ENCODE measurements at regions not wholly inside any gene's neighbourhood (a gene's known extent, or its start where the extent isn't known, plus 50 kb on each side); places are given as distances from the start of the nearest gene placed in this dataset.

DNA sequence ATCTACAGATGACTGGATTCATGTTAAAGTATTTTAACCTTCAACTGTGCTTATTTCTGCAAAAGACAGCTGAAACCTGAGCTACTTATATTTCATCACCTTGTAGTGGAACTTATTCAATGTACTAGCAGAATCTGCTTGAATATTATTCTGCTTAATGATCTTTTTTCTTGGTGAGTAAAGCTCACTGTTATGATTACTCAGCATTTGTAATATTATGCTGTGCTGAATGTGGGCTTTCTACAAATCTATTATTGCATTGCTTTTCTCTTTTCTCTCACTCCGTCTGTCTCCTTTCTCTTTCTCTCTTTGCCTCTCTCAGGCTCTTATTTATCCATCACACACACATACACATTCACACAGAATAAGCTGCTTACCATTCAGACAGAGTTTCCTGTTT is 98.7 kb upstream of the TMEM196 start:
- DNase-seq (ENCODE audit: low read depth), result no peak
- no peak overlapping the region for H3K4me3 ChIP-seq (ENCODE audit: low read depth, low read length)
- TF ChIP-seq, protein P1, sequence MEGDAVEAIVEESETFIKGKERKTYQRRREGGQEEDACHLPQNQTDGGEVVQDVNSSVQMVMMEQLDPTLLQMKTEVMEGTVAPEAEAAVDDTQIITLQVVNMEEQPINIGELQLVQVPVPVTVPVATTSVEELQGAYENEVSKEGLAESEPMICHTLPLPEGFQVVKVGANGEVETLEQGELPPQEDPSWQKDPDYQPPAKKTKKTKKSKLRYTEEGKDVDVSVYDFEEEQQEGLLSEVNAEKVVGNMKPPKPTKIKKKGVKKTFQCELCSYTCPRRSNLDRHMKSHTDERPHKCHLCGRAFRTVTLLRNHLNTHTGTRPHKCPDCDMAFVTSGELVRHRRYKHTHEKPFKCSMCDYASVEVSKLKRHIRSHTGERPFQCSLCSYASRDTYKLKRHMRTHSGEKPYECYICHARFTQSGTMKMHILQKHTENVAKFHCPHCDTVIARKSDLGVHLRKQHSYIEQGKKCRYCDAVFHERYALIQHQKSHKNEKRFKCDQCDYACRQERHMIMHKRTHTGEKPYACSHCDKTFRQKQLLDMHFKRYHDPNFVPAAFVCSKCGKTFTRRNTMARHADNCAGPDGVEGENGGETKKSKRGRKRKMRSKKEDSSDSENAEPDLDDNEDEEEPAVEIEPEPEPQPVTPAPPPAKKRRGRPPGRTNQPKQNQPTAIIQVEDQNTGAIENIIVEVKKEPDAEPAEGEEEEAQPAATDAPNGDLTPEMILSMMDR (IDR thresholded peaks at IDR 0.05; ENCODE audit: insufficient read depth, low read length), result no peak

DNA sequence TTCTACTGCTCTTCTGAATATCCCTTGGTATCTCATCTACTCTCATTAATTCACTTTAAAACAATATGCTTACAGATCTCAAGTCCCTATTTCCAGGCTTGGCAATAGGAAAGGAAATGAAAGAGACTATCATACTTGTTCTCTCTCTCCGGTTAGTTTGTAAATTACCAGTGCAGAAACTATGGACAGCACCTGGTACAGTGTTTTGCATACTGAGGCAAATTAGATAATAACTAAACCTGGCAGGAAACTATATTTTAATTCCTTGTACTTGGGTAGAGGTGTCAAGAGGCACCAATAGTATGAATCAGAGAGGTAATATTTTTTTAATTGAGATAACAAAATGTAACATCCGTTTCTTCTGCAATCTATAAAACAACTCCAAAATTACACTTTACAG is 97.7 kb upstream of the TMEM196 start:
- TF ChIP-seq, protein P1 (IDR thresholded peaks at IDR 0.05; ENCODE audit: insufficient read depth, low read length), result no peak

DNA sequence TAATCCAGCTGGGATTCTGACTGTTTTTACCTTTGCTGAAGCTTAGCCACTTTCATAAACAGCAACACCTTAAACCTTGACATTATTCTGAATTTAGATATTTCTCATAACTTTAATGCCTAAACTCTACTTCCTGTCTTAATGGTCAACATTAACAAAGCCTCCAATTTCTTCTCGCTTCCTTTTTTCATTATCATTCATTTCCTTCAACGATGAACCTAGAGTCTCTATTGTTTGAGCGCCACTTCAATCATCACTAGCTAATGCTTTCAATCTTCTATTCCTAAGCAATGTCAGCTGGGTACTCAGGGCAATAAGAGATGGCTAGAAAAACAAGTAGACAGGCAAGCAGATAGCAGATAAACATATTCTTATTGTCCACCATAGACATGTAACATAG is 96.6 kb upstream of the TMEM196 start:
- DNase-seq (ENCODE audit: low read depth), result no peak

More for the DNA sequence above, 97.7 kb upstream of the TMEM196 start:
- DNase-seq (ENCODE audit: low read depth), result no peak
- H3K4me3 ChIP-seq (ENCODE audit: low read depth, low read length), result no peak overlapping the region

DNA sequence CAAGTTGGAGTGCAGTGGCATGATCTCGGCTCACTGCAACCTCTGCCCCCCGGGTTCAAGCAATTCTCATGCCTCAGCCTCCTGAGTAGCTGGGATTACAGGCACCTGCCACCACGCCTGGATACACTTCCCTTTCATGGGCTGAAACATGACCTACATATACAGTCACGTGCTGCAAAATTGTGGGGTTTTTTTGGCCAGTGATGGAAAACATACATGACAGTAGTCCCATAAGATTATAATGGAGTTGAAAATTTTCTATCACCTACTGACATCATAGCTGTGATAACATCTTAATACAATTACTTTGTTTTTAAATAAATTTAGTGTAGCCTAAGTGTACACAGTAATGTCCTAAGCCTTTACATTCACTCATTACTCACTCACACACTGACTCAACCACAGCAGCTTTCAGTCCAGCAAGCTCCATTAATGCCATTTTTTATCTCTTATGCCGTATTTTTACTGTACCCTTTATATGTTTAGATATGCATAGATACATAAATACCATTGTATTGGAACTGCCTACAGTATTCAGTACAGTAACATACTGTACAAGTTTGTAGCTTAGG is 79.9 kb upstream of the TMEM196 start:
- no peak for DNase-seq (ENCODE audit: low read depth)
- TF ChIP-seq, protein P1 (IDR thresholded peaks at IDR 0.05; ENCODE audit: insufficient read depth, low read length), result no peak
- H3K4me3 ChIP-seq (ENCODE audit: low read depth, low read length), result no peak overlapping the region

More for the DNA sequence above, 96.6 kb upstream of the TMEM196 start:
- TF ChIP-seq, protein P1 (IDR thresholded peaks at IDR 0.05; ENCODE audit: insufficient read depth, low read length), result no peak
- H3K4me3 ChIP-seq (ENCODE audit: low read depth, low read length), result no peak overlapping the region

DNA sequence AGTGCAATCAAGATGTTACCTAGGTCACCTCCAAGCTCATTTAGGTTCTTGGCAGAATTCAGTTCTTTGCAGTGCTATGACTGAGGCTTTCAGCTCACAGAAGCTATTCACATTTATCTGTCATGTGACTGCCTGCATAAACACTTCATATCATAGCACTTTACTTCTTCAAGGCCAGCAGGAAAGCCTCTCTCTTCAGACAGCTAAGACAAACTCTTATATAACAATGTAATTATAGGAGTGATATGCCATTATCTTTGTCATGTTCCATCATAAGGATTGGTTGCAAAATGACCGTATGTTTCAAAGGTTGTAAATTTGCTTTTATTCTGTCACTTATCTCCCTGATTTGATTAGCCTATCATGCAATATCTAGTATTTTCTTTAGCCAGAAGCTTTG is 78.8 kb upstream of the TMEM196 start:
- TF ChIP-seq, protein P1 (IDR thresholded peaks at IDR 0.05; ENCODE audit: insufficient read depth, low read length), result no peak
- no peak for DNase-seq (ENCODE audit: low read depth)
- H3K4me3 ChIP-seq (ENCODE audit: low read depth, low read length), result no peak overlapping the region

DNA sequence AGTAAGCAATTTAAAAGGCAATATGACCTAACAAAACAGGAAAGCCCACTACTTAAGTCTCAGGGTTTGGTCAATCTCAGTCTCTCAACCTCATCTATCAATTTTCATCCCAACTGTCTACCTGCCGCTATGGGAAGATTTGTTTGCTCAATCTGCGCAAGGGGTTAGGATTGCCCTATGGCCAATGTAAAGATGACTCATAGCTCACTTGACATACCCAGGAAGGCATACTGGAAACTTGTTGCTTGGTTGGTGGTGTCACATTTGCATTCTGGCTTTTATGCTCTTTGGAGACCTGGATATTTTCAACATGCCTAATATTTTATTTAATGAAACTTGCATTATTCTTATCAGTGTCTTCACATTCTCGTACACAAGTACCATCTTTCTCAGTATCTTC is 78.1 kb upstream of the TMEM196 start:
- TF ChIP-seq, protein P1 (IDR thresholded peaks at IDR 0.05; ENCODE audit: insufficient read depth, low read length), result no peak
- no peak for DNase-seq (ENCODE audit: low read depth)
- no peak overlapping the region for H3K4me3 ChIP-seq (ENCODE audit: low read depth, low read length)

DNA sequence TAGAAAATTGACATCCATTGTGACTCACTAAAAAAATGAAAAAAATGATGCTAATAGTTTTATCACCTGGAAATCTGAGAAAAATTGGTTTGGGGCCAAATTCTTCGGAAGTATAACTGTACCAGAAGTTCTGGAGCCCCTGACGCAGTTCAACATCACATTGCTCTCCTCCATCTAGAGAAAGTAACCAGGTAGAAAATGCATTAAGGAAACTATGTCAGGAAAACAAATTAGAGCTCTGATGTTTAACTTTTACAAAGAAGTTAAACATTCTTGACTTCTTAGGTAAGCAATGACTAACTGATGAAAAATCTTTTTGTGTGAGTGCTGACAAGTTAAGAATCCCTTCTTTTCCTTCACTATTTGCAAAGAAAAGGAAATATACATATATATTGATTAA is 61.1 kb upstream of the TMEM196 start:
- no peak overlapping the region for H3K4me3 ChIP-seq (ENCODE audit: low read depth, low read length)
- TF ChIP-seq, protein P1 (IDR thresholded peaks at IDR 0.05; ENCODE audit: insufficient read depth, low read length), result no peak
- no peak for DNase-seq (ENCODE audit: low read depth)

All from fibroblast of the aortic adventitia (primary cell).